ENCODE measurements at regions not wholly inside any gene's neighbourhood (a gene's known extent, or its start where the extent isn't known, plus 50 kb on each side); places are given as distances from the start of the nearest gene placed in this dataset.

- H4K20me1 ChIP-seq (ENCODE audit: control insufficient read depth, insufficient read depth, low read depth, low read length): no peaks in the 10 kb centered on the region
- H3F3A ChIP-seq (ENCODE audit: control insufficient read depth, insufficient read depth): no peaks in the 10 kb centered on the region
- H3K27ac ChIP-seq (ENCODE audit: low read depth, low read length): no peak overlapping the region
- H3K9me2 ChIP-seq (replicated peaks; ENCODE audit: control insufficient read depth, low read length): no peaks in the 10 kb centered on the region
- H3K9me3 ChIP-seq (ENCODE audit: control insufficient read depth, insufficient read depth, low read length): no peaks in the 10 kb centered on the region
- H3K79me2 ChIP-seq (ENCODE audit: control insufficient read depth, low read length): peaks cover 6% of the 10 kb centered on the region
- peaks cover 96% of the 10 kb centered on the region for H3K36me3 ChIP-seq (ENCODE audit: control insufficient read depth, low read length)
- H3K4me1 ChIP-seq (ENCODE audit: control insufficient read depth, low read length): no peaks in the 10 kb centered on the region
- H3K27me3 ChIP-seq (ENCODE audit: control insufficient read depth, low read length): no peaks in the 10 kb centered on the region
- no peak overlapping the region for H3K4me3 ChIP-seq (ENCODE audit: low read length)
- TF ChIP-seq EZH2phosphoT487 (IDR thresholded peaks at IDR 0.05; ENCODE audit: borderline replicate concordance, low read length) (no peak), CTCF (IDR thresholded peaks at IDR 0.05; ENCODE audit: low read depth, low read length, poor library complexity, severe bottlenecking) (no peak)
- H3K4me2 ChIP-seq (ENCODE audit: low read length): no peak overlapping the region
Observed at GRCh38 chr7:149616898-149617297, 119.3 kb upstream of the ZNF746 start.

GRCh38 chr7:149615690-149616270 is 118.2 kb upstream of the ZNF746 start:
- Histone ChIP-seq H3K27ac (ENCODE audit: low read depth, low read length) (no peak overlapping the region), H3F3A (ENCODE audit: control insufficient read depth, insufficient read depth) (no peaks in the 10 kb centered on the region), H3K4me1 (ENCODE audit: control insufficient read depth, low read length) (no peaks in the 10 kb centered on the region), H4K20me1 (ENCODE audit: control insufficient read depth, insufficient read depth, low read depth, low read length) (no peaks in the 10 kb centered on the region), H3K4me3 (ENCODE audit: low read length) (no peak overlapping the region), H3K27me3 (ENCODE audit: control insufficient read depth, low read length) (no peaks in the 10 kb centered on the region), H3K9me2 (replicated peaks; ENCODE audit: control insufficient read depth, low read length) (no peaks in the 10 kb centered on the region), H3K79me2 (ENCODE audit: control insufficient read depth, low read length) (peaks cover 2% of the 10 kb centered on the region; the same call in 1 of the 2 replicates), H3K4me2 (ENCODE audit: low read length) (no peak overlapping the region), H3K9me3 (ENCODE audit: control insufficient read depth, insufficient read depth, low read length) (no peaks in the 10 kb centered on the region), H3K36me3 (ENCODE audit: control insufficient read depth, low read length) (peaks cover 99% of the 10 kb centered on the region)
- TF ChIP-seq CTCF (IDR thresholded peaks at IDR 0.05; ENCODE audit: low read depth, low read length, poor library complexity, severe bottlenecking): no peak
- TF ChIP-seq EZH2phosphoT487 (IDR thresholded peaks at IDR 0.05; ENCODE audit: borderline replicate concordance, low read length): no peak

- Histone ChIP-seq H3K4me2 (ENCODE audit: low read length) (no peak overlapping the region), H3K27ac (ENCODE audit: low read depth, low read length) (no peak overlapping the region), H4K20me1 (ENCODE audit: control insufficient read depth, insufficient read depth, low read depth, low read length) (no peaks in the 10 kb centered on the region), H3K4me1 (ENCODE audit: control insufficient read depth, low read length) (no peaks in the 10 kb centered on the region), H3K4me3 (ENCODE audit: low read length) (no peak overlapping the region), H3F3A (ENCODE audit: control insufficient read depth, insufficient read depth) (no peaks in the 10 kb centered on the region), H3K36me3 (ENCODE audit: control insufficient read depth, low read length) (peaks cover 93% of the 10 kb centered on the region), H3K9me2 (replicated peaks; ENCODE audit: control insufficient read depth, low read length) (no peaks in the 10 kb centered on the region), H3K79me2 (ENCODE audit: control insufficient read depth, low read length) (no peaks in the 10 kb centered on the region), H3K27me3 (ENCODE audit: control insufficient read depth, low read length) (no peaks in the 10 kb centered on the region), H3K9me3 (ENCODE audit: control insufficient read depth, insufficient read depth, low read length) (no peaks in the 10 kb centered on the region)
- TF ChIP-seq CTCF (IDR thresholded peaks at IDR 0.05; ENCODE audit: low read depth, low read length, poor library complexity, severe bottlenecking) (no peak), EZH2phosphoT487 (IDR thresholded peaks at IDR 0.05; ENCODE audit: borderline replicate concordance, low read length) (no peak)
Observed at GRCh38 chr7:149610441-149611011, 112.9 kb upstream of the ZNF746 start.
